ENCODE measurements at regions not wholly inside any gene's neighbourhood (a gene's known extent, or its start where the extent isn't known, plus 50 kb on each side); places are given as distances from the start of the nearest gene placed in this dataset.

- H3K27ac ChIP-seq (ENCODE audit: low read depth, low read length, poor library complexity, severe bottlenecking): no peak overlapping the region
- TF ChIP-seq CTCF (IDR thresholded peaks at IDR 0.05; ENCODE audit: low read length): no peak
- TF ChIP-seq EZH2 (IDR thresholded peaks at IDR 0.05; ENCODE audit: borderline replicate concordance, low read length): no peak
- H3K27me3 ChIP-seq (ENCODE audit: insufficient read depth, low read length): no peaks in the 10 kb centered on the region
- H2AFZ ChIP-seq (ENCODE audit: low read length): no peak overlapping the region
- no peaks in the 10 kb centered on the region for H3K9me2 ChIP-seq (ENCODE audit: low read depth, low read length)
- no peaks in the 10 kb centered on the region for H3K79me2 ChIP-seq (ENCODE audit: insufficient read depth, low read length)
- H3K4me3 ChIP-seq (ENCODE audit: low read depth, low read length, poor library complexity, severe bottlenecking): no peak overlapping the region
- H3F3A ChIP-seq (ENCODE audit: insufficient read depth, low read length): no peaks in the 10 kb centered on the region
- H3K4me2 ChIP-seq (ENCODE audit: low read length): no peak overlapping the region
- H3K4me1 ChIP-seq (ENCODE audit: insufficient read depth, low read length, severe bottlenecking): no peaks in the 10 kb centered on the region
- H3K9ac ChIP-seq (ENCODE audit: low read length): no peak overlapping the region
- no peaks in the 10 kb centered on the region for H4K20me1 ChIP-seq (ENCODE audit: insufficient read depth, low read length)
- H3K36me3 ChIP-seq (ENCODE audit: insufficient read depth, low read length): no peaks in the 10 kb centered on the region
- H3K9me3 ChIP-seq (ENCODE audit: low read length): no peaks in the 10 kb centered on the region
Observed at GRCh38 chr6:145275787-145276186, 459.5 kb downstream of the EPM2A start.

GRCh38 chr6:145276756-145277155, 458.6 kb downstream of the EPM2A start:
- H3K9ac ChIP-seq (ENCODE audit: low read length): no peak overlapping the region
- H3K27me3 ChIP-seq (ENCODE audit: insufficient read depth, low read length): no peaks in the 10 kb centered on the region
- no peaks in the 10 kb centered on the region for H3K36me3 ChIP-seq (ENCODE audit: insufficient read depth, low read length)
- no peaks in the 10 kb centered on the region for H3K9me3 ChIP-seq (ENCODE audit: low read length)
- H3F3A ChIP-seq (ENCODE audit: insufficient read depth, low read length): no peaks in the 10 kb centered on the region
- no peaks in the 10 kb centered on the region for H4K20me1 ChIP-seq (ENCODE audit: insufficient read depth, low read length)
- no peaks in the 10 kb centered on the region for H3K9me2 ChIP-seq (ENCODE audit: low read depth, low read length)
- no peaks in the 10 kb centered on the region for H3K79me2 ChIP-seq (ENCODE audit: insufficient read depth, low read length)
- no peak overlapping the region for H3K27ac ChIP-seq (ENCODE audit: low read depth, low read length, poor library complexity, severe bottlenecking)
- TF ChIP-seq EZH2 (IDR thresholded peaks at IDR 0.05; ENCODE audit: borderline replicate concordance, low read length) (no peak), CTCF (IDR thresholded peaks at IDR 0.05; ENCODE audit: low read length) (no peak)
- no peak overlapping the region for H3K4me3 ChIP-seq (ENCODE audit: low read depth, low read length, poor library complexity, severe bottlenecking)
- no peaks in the 10 kb centered on the region for H3K4me1 ChIP-seq (ENCODE audit: insufficient read depth, low read length, severe bottlenecking)
- H3K4me2 ChIP-seq (ENCODE audit: low read length): no peak overlapping the region
- no peak overlapping the region for H2AFZ ChIP-seq (ENCODE audit: low read length)

- H3F3A ChIP-seq (ENCODE audit: insufficient read depth, low read length): no peaks in the 10 kb centered on the region
- no peaks in the 10 kb centered on the region for H3K4me1 ChIP-seq (ENCODE audit: insufficient read depth, low read length, severe bottlenecking)
- no peak overlapping the region for H2AFZ ChIP-seq (ENCODE audit: low read length)
- no peak overlapping the region for H3K4me3 ChIP-seq (ENCODE audit: low read depth, low read length, poor library complexity, severe bottlenecking)
- H3K36me3 ChIP-seq (ENCODE audit: insufficient read depth, low read length): no peaks in the 10 kb centered on the region
- no peaks in the 10 kb centered on the region for H3K9me3 ChIP-seq (ENCODE audit: low read length)
- H3K27me3 ChIP-seq (ENCODE audit: insufficient read depth, low read length): no peaks in the 10 kb centered on the region
- no peak overlapping the region for H3K9ac ChIP-seq (ENCODE audit: low read length)
- no peaks in the 10 kb centered on the region for H3K79me2 ChIP-seq (ENCODE audit: insufficient read depth, low read length)
- no peak overlapping the region for H3K27ac ChIP-seq (ENCODE audit: low read depth, low read length, poor library complexity, severe bottlenecking)
- H4K20me1 ChIP-seq (ENCODE audit: insufficient read depth, low read length): no peaks in the 10 kb centered on the region
- no peak overlapping the region for H3K4me2 ChIP-seq (ENCODE audit: low read length)
- H3K9me2 ChIP-seq (ENCODE audit: low read depth, low read length): no peaks in the 10 kb centered on the region
- TF ChIP-seq EZH2 (IDR thresholded peaks at IDR 0.05; ENCODE audit: borderline replicate concordance, low read length): no peak
- no peak for TF ChIP-seq CTCF (IDR thresholded peaks at IDR 0.05; ENCODE audit: low read length)
Observed at GRCh38 chr6:145277358-145278086, 457.8 kb downstream of the EPM2A start.

All from OCI-LY1 (cell line).